ENCODE measurements at regions not wholly inside any gene's neighbourhood (a gene's known extent, or its start where the extent isn't known, plus 50 kb on each side); places are given as distances from the start of the nearest gene placed in this dataset.
"Not testable (repeated sequence)": the region's sequence is repeated elsewhere in the genome, so short reads cannot be mapped to it uniquely, and the experiment has no call there.

DNA sequence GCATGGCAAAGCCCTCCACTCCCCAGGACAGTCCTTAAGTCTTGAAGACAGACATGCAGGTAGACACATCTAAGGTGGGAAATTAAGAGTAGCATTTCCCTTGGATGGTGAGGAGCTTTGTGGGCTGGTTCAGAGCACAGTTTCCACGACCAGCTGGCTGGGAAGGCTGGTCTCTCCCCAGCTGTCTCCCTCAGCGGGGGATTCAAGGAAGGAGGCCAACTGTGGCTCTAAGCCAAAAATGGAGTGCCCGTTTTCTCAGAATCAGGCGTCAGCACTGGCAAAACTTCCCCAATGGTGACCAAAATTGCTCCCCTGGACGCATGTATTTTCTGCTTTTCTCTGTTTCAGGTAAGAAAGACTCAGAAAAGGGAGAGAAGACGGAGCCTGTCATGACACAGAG is 230.6 kb upstream of the FZD8 start:
- DNase-seq (ENCODE audit: insufficient read length, low spot score) (no peak), FAIRE-seq (no peak)
- TF ChIP-seq POLR2AphosphoS5 (IDR thresholded peaks at IDR 0.05; ENCODE audit: low read depth, low read length): no peak
- TF ChIP-seq POU2F2 (IDR thresholded peaks at IDR 0.05; ENCODE audit: low read depth, low read length): no peak
- TF ChIP-seq POLR2A (IDR thresholded peaks at IDR 0.05; ENCODE audit: low read depth, low read length): no peak
- TF ChIP-seq TAF1 (IDR thresholded peaks at IDR 0.05; ENCODE audit: low read depth, low read length): no peak
- no peak for TF ChIP-seq PAX5 (IDR thresholded peaks at IDR 0.05; ENCODE audit: insufficient read depth, low read length, severe bottlenecking)
- TF ChIP-seq SPI1 (IDR thresholded peaks at IDR 0.05; ENCODE audit: low read depth, low read length): no peak

DNA sequence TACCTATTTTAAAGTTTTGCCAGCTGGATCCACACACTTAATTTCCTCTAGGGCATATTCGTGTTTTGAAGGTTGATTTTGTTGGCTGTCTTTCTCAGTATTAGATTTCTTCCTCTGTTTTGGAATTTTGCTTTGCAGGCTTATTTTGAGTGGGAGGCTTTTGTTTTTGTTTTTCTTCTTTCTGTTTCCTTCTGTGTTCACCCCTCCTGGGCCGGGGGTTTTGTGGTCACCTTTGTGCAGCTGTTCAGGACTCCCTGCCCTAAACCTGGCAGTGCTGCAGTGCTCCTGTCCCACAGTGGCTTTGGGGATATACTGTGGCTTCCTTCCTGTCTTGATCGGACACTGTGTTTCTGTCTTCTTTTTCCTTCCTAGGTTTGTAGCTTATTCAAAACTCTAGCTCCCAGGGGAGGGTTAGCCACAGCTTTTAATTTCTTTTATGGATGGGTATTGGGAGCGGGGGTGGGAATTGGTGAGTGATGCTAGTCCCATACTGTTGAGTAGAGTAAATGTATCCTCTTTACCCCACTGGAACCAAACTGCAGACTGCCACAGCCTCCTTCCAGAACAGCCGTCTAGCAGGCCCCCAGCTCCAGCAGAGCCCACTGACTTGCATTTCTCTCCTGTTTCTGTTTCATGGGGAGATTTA is 228.7 kb upstream of the FZD8 start:
- FAIRE-seq (no peak), DNase-seq (ENCODE audit: insufficient read length, low spot score) (no peak)
- TF ChIP-seq POU2F2 (IDR thresholded peaks at IDR 0.05; ENCODE audit: low read depth, low read length) (no peak), POLR2AphosphoS5 (IDR thresholded peaks at IDR 0.05; ENCODE audit: low read depth, low read length) (no peak), TAF1 (IDR thresholded peaks at IDR 0.05; ENCODE audit: low read depth, low read length) (no peak), PAX5 (IDR thresholded peaks at IDR 0.05; ENCODE audit: insufficient read depth, low read length, severe bottlenecking) (no peak), SPI1 (IDR thresholded peaks at IDR 0.05; ENCODE audit: low read depth, low read length) (no peak), POLR2A (IDR thresholded peaks at IDR 0.05; ENCODE audit: low read depth, low read length) (no peak)

DNA sequence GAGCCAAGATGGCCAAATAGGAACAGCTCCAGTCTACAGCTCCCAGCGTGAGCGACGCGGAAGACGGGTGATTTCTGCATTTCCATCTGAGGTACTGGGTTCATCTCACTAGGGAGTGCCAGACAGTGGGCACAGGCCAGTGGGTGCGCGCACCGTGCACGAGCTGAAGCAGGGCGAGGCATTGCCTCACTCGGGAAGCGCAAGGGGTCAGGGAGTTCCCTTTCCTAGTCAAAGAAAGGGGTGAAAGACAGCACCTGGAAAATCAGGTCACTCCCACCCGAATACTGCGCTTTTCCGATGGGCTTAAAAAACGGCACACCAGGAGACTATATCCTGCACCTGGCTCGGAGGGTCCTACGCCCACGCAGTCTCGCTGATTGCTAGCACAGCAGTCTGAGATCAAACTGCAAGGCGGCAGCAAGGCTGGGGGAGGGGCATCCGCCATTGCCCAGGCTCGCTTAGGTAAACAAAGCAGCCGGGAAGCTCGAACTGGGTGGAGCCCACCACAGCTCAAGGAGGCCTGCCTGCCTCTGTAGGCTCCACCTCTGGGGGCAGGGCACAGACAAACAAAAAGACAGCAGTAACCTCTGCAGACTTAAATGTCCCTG is 216.7 kb upstream of the FZD8 start:
- DNase-seq (ENCODE audit: insufficient read length, low spot score); FAIRE-seq: not testable (repeated sequence)

DNA sequence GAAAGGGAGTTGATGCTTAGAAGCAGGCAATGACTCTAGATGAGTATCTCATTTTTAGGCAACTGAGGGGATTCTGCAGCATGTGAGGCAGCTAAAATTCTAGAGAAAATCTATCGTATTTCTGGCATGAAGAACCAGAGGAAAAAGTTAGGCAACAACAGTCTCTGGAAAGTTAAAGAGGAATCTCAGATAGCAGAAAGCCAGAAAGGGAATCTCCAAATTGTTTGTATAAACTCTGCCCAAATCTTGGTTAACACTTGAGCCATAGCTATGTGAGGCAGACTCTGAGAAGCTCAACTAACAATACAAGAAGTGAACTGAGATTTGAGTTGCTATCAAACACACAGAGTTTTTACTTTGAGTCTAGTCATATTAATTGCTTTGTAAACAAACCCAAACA is 215.8 kb upstream of the FZD8 start:
- FAIRE-seq (no peak), DNase-seq (ENCODE audit: insufficient read length, low spot score) (no peak)
- TF ChIP-seq PAX5 (IDR thresholded peaks at IDR 0.05; ENCODE audit: insufficient read depth, low read length, severe bottlenecking) (no peak), SPI1 (IDR thresholded peaks at IDR 0.05; ENCODE audit: low read depth, low read length) (no peak)

DNA sequence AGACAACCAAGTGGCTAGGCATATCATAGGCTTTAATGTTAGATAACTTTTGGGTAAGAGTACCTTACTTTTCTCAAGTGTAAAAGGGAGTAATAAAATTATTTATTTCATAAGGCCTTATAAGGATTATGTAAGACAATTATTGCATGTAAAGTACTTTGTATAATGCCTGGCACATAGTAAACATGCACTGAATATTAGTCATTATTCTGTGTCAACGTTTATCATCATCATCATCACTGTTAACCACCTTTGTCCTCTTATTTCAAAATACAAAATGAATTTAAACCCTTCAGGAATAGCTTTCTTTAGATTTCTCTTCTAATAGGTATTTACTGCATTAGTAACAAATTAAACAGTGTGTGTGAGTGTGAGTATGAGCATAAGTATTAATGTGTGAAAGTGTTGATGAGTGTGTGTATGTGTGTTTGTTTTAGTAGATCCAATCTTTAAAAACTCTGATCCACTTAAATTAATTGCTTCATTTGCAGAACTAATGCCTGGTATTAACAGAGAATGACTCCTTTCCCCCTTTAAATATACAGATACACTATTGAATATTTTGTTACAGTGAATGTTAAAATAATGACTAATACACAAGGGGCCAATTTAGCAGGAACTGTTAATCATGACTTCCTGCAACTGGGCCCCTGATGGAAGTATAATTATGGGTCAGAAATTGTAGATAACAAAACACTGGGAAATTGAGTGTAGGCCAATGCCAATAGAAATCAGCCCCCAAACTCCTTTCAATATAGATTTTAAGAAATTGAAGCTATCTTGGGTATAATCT is 213.3 kb upstream of the FZD8 start:
- no peak for FAIRE-seq
- no peak for DNase-seq (ENCODE audit: insufficient read length, low spot score)
- TF ChIP-seq POLR2A (IDR thresholded peaks at IDR 0.05; ENCODE audit: low read depth, low read length) (no peak), TAF1 (IDR thresholded peaks at IDR 0.05; ENCODE audit: low read depth, low read length) (no peak), POLR2AphosphoS5 (IDR thresholded peaks at IDR 0.05; ENCODE audit: low read depth, low read length) (no peak), SPI1 (IDR thresholded peaks at IDR 0.05; ENCODE audit: low read depth, low read length) (no peak), POU2F2 (IDR thresholded peaks at IDR 0.05; ENCODE audit: low read depth, low read length) (no peak), PAX5 (IDR thresholded peaks at IDR 0.05; ENCODE audit: insufficient read depth, low read length, severe bottlenecking) (no peak)

DNA sequence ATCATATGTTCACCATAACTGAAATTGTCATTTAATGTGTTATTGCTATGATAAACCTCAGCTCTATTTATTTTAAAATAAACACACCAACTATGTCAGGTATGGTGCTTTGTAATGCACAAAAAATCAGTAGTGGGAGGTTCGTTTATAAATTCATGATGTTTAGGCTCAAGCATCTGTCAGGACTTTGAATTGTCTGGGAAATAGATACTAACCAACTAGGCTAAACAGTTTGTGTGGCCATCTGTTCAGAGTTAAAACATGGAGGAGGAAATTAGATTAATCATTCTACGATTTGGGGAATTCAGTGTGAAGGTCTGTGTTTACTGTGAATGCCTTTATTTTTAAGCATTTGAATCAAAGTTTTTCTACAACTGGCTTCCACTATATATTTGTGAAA is 212.6 kb upstream of the FZD8 start:
- no peak for DNase-seq (ENCODE audit: insufficient read length, low spot score)
- no peak for FAIRE-seq

DNA sequence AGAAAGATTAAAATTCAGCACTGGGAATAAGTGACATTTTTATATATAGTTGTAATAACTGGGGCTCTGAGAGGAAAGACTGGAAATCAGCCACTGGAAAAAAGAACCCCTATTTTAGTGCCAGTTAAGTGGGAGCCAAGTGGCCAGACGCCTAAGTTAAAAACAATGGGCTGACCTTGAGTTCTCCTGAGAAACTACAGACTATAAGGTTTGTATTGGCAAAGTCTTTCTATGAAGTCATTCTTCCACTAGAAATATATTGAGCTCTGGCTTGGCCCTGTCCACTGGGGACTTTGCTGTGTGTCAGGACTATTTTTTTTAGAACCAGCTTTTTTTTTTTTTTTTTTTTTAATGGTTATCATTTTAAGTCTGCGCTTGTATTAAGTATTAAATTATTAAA is 210.6 kb upstream of the FZD8 start:
- TF ChIP-seq SPI1 (IDR thresholded peaks at IDR 0.05; ENCODE audit: low read depth, low read length): no peak
- TF ChIP-seq POLR2A (IDR thresholded peaks at IDR 0.05; ENCODE audit: low read depth, low read length): no peak
- TF ChIP-seq POU2F2 (IDR thresholded peaks at IDR 0.05; ENCODE audit: low read depth, low read length): no peak
- TF ChIP-seq POLR2AphosphoS5 (IDR thresholded peaks at IDR 0.05; ENCODE audit: low read depth, low read length): no peak
- TF ChIP-seq TAF1 (IDR thresholded peaks at IDR 0.05; ENCODE audit: low read depth, low read length): no peak
- TF ChIP-seq PAX5 (IDR thresholded peaks at IDR 0.05; ENCODE audit: insufficient read depth, low read length, severe bottlenecking): no peak
- FAIRE-seq (no peak), DNase-seq (ENCODE audit: insufficient read length, low spot score) (no peak)

More for the DNA sequence above, 212.6 kb upstream of the FZD8 start:
- TF ChIP-seq POLR2AphosphoS5 (IDR thresholded peaks at IDR 0.05; ENCODE audit: low read depth, low read length): no peak
- no peak for TF ChIP-seq POLR2A (IDR thresholded peaks at IDR 0.05; ENCODE audit: low read depth, low read length)
- TF ChIP-seq TAF1 (IDR thresholded peaks at IDR 0.05; ENCODE audit: low read depth, low read length): no peak
- no peak for TF ChIP-seq POU2F2 (IDR thresholded peaks at IDR 0.05; ENCODE audit: low read depth, low read length)

DNA sequence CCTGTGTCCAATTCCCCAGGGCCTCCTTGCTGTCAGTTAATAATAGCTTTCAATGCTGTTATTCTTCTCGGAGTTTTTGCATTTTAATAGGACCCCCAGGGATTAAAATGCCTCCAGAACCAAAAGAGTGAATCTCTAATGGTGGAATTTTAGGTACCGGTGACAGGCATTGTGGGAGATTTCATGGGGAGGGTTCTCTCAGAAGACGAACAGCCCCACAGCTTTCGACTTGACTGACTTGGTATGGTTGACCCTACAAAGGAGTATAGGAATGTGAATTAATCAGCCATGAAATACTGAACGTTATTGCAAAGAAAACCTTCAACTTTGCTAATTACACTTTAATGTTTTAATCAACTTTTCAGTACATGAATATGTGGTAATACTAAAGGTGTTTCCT is 206.3 kb upstream of the FZD8 start:
- TF ChIP-seq POLR2AphosphoS5 (IDR thresholded peaks at IDR 0.05; ENCODE audit: low read depth, low read length) (no peak), POLR2A (IDR thresholded peaks at IDR 0.05; ENCODE audit: low read depth, low read length) (no peak), TAF1 (IDR thresholded peaks at IDR 0.05; ENCODE audit: low read depth, low read length) (no peak), SPI1 (IDR thresholded peaks at IDR 0.05; ENCODE audit: low read depth, low read length) (no peak), POU2F2 (IDR thresholded peaks at IDR 0.05; ENCODE audit: low read depth, low read length) (no peak), PAX5 (IDR thresholded peaks at IDR 0.05; ENCODE audit: insufficient read depth, low read length, severe bottlenecking) (no peak)
- no peak for FAIRE-seq
- DNase-seq (ENCODE audit: insufficient read length, low spot score): no peak

DNA sequence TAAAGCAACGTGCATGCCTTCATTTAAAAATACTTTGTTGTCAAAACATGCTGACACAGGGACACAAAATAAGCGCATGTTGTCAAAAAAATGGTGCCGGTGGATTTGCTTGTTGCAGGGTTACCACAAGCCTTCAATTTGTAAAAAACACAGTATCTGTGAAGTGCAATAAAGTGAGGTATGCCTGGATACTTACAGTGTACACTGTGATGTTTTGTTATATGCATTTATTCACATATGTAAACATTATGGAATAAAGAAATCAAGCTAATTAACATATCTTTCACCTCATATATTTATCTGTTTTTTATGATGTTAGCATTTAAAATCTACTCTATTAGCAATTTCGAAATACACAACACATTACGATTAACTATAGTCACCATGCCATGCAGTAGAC is 202.6 kb upstream of the FZD8 start:
- no peak for TF ChIP-seq SPI1 (IDR thresholded peaks at IDR 0.05; ENCODE audit: low read depth, low read length)
- TF ChIP-seq POU2F2 (IDR thresholded peaks at IDR 0.05; ENCODE audit: low read depth, low read length): no peak
- no peak for TF ChIP-seq POLR2A (IDR thresholded peaks at IDR 0.05; ENCODE audit: low read depth, low read length)
- no peak for TF ChIP-seq TAF1 (IDR thresholded peaks at IDR 0.05; ENCODE audit: low read depth, low read length)
- no peak for TF ChIP-seq PAX5 (IDR thresholded peaks at IDR 0.05; ENCODE audit: insufficient read depth, low read length, severe bottlenecking)
- TF ChIP-seq POLR2AphosphoS5 (IDR thresholded peaks at IDR 0.05; ENCODE audit: low read depth, low read length): no peak
- FAIRE-seq (no peak), DNase-seq (ENCODE audit: insufficient read length, low spot score) (no peak)

All from GM12891 (cell line).